GM21360 (cell line): ENCODE measurements at regions not wholly inside any gene's neighbourhood (a gene's known extent, or its start where the extent isn't known, plus 50 kb on each side); places are given as distances from the start of the nearest gene placed in this dataset.

Experiments
- ATAC-seq: cut with Tn5 transposase; IDR thresholded peaks from one replicate; pipeline ENCODE4 v1.9.1; 2021; ENCODE audit warnings: mild to moderate bottlenecking, moderate library complexity; ENCODE audit not compliant: unreplicated experiment

GRCh38 chr9:88658311-88658822 is 123.4 kb downstream of the NXNL2 start:
- no peak for ATAC-seq

- no peak for ATAC-seq
Measured at GRCh38 chr9:88659126-88659525, 124.1 kb downstream of the NXNL2 start.

DNA sequence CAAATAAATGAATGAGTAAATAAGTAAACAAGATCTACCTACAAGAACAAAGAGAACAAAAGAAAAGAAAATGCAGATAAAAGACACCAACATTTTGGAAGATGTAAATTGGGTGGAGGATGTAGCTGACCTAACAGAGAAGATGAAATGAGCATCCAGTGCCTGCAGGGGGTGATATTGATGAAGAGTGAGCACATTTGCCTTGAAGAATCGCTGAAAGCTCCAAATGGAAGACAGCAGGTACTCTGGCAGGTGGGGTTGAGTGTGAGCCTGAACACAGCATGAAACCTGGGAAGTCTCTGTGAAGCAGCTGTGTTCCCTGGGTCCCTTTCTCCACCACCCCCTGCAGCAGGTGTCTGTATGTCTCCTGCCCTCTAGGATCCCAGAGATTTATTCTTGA is 125.6 kb downstream of the NXNL2 start:
- ATAC-seq: no peak

- ATAC-seq: no peak
Measured at GRCh38 chr9:88661759-88662158, 126.8 kb downstream of the NXNL2 start.

DNA sequence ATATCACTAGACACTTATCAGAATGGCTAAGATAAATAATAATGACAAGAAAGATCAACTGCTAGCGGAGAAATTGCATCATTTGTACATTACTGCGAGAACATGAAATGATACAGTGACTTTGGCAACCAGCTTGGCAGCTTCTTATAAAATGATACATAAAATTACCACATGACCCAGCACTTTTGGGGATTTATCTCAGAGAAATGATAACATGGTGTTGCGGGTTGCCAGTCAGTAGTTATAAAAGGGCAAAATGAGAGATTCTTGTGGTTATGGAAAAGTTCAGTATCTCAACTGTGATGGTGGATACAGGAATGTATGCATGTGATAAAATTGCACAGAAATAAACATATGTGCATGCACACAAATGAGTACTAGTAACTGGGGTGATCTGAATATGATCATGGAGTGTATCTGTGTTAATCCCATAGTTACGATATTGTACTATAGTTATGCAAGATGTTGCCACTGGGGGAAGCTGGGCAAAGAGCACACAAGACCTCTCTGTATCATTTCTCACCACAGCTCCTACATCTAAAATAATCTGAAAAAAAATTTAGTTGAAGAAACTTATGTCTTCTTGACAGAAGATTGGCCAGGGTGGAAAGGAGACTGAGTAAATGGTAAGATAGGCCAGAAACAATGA is 128.9 kb downstream of the NXNL2 start:
- ATAC-seq: no peak

DNA sequence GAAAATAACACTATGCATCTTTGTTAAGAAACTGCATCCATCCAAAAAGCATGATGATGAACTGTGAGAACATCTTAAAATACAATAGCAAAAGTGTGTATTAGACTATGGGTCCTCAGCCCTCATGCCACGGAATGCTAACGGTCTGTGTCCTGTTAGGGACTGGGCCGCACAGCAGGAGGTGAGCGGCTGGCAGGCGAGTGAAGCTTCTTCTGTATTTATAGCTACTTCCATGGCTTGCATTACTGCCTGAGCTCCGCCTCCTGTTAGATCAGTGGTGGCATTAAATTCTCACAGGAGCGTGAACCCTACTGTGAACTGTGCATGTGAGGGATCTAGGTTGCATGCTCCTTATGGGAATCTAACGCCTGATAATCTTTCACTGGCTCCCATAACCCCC is 129.8 kb downstream of the NXNL2 start:
- no peak for ATAC-seq

DNA sequence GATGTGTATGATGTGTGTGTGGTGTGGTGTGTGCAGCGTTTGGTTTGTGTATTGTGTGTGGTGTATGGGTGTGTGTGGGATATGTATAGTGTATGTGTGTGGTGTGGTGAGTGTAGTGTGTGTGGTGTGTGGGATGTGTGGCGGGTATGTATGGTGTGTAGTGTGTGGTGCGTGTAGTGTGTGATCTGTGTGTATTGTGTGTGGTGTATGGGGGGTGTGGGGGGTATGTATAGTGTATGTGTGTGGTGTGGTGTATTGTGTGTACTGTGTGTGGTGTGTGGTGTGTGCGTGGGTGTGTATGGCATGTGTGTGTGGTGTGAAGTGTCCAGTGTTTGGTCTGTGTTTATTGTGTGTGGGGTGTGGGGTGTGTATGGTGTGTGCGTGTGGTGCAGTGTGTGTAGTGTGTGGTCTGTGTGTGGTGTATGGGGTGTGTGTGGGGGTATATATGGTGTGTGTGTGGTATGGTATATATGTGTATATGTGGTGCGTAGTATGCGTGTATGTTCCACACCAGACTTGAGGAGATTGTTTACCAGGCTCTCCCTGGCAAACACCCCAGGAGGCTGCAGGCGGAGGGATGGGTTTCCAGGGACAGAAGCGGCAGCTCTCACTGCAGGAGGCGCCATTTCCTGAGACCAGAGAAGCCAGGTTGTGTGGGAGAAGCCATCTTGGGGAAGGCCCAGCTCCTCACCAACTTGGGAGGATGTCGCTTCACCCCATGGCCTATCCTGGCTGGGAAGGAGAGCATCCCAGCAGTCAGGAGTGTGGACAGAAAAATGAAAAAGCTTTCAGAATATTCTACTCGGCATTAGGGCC is 138.1 kb downstream of the NXNL2 start:
- ATAC-seq: no peak

GRCh38 chr9:88673886-88674285 is 138.9 kb downstream of the NXNL2 start:
- ATAC-seq: no peak

DNA sequence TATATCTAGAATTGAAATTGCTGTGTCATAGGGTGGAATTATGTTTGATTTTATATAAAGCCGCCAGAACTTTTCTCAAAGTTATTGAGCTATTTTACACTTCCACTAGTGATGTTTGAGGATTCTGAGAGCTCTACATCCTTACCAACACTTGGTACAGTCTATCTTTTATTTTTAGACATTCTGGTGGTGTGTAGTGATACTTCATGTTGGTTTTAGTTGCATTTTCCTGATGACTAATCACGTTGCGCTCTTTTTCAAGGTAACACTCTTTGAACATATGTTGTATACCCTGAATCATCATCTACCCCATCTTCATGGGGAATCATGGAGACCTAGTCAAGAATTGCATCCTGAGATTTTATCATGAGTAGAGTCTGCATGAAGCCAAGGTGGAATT is 141.7 kb downstream of the NXNL2 start:
- ATAC-seq: no peak

DNA sequence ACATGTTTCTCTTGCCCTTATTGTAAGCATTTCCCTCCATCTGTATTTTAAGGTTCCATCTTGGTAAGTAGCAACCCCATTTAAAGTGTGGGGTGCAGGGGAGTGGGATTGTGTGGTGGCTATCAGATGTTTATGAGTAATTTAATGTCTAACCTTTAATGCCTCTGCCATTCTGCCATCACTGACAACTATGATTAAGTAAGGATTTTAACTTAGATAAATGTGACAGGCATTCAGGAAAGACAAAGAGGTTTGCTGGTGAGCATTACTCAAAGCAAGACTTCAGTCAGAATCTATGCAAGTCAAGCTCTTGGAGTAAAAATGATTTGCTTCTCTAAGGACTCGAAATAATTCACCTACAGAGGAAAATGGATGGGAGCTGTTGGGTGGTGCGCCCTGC is 143.0 kb downstream of the NXNL2 start:
- no peak for ATAC-seq

- ATAC-seq: no peak
Measured at GRCh38 chr9:88678431-88678830, 143.5 kb downstream of the NXNL2 start.

GRCh38 chr9:88680041-88680440 is 145.1 kb downstream of the NXNL2 start:
- no peak for ATAC-seq

DNA sequence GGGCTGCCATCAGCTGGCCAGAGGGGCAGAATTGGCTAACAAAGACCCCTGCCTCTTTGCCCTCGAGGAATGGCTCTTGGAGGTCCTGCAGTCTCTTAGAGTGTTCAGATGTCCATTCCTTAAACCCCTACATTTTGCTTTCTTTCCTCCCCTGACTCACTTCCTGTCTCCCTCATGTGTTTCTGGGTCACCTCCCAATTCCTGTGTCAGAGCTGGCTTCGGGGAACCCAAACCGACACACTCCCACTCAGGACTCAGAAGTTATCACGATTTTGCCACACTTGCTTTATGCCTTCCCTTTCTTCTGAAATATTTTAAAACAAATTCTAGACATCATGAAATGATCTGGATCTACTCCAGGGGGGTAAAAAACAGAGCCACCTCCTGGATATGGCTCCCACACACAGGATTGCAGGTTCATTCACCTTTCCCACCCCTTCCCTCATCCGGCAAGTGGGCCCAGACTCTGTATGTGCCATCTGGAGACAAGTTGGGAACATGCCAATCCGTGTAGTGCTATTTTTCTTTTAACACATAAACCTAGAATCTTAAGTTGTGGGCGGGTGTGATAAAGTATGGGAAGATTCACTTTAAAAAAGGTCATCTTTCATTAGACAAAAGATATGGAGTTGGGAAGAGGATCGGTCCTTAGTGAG is 145.7 kb downstream of the NXNL2 start:
- ATAC-seq: no peak

GRCh38 chr9:88681434-88681833 is 146.5 kb downstream of the NXNL2 start:
- ATAC-seq: no peak

GRCh38 chr9:88682431-88682831 is 147.5 kb downstream of the NXNL2 start:
- ATAC-seq: no peak

GRCh38 chr9:88684046-88684445 is 149.1 kb downstream of the NXNL2 start:
- no peak for ATAC-seq

DNA sequence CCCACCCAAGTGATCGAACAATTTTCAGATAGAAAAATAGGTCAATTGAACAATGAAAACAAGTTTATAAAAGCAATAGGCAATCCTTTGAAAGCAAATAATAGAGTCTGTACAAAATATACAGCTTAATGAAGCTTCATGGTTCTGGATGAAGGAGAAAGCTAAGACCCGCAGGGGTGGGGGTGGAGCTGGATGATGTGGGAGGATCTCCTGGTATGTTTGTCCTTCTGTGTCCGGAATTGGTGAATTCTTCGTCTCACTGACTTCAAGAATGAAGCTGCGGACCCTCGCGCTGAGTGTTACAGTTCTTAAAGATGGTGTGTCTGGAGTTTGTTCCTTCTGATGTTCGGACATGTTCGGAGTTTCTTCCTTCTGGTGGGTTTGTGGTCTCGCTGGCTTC is 149.9 kb downstream of the NXNL2 start:
- ATAC-seq: no peak

GRCh38 chr9:88685966-88686365 is 151.0 kb downstream of the NXNL2 start:
- ATAC-seq: no peak

- no peak for ATAC-seq
Measured at GRCh38 chr9:88689509-88690298, 154.7 kb downstream of the NXNL2 start.

GRCh38 chr9:88690628-88691027 is 155.7 kb downstream of the NXNL2 start:
- no peak for ATAC-seq

DNA sequence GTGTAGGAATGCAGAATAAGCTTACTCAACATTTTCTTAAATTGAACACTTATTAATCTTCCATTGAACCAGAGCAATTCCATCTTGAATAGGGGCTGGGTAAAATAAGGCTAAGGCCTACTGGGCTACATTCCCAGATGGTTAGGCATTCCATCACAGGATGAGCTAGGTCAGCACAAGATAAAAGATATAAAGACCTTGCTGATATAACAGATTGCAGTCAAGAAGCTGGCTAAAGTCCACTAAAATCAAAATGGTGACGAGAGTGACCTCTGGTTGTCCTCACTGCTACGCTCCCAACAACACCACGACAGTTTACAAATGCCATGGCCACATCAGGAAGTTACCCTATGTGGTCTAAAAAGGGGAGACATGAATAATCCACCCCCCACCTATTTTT is 156.1 kb downstream of the NXNL2 start:
- no peak for ATAC-seq
